Umbilical cord (tissue), 1 donor: ENCODE measurements at regions not wholly inside any gene's neighbourhood (a gene's known extent, or its start where the extent isn't known, plus 50 kb on each side); places are given as distances from the start of the nearest gene placed in this dataset.
A peak's percentile ranks its signal among the peaks of the same experiment; 100 is the strongest.
"Not testable (repeated sequence)": the region's sequence is repeated elsewhere in the genome, so short reads cannot be mapped to it uniquely, and the experiment has no call there.

Experiments
- DNase-seq: peaks from one replicate; pipeline ENCODE4 v3.0.0-alpha.2; 2015; ENCODE audit warnings: low spot score

DNA sequence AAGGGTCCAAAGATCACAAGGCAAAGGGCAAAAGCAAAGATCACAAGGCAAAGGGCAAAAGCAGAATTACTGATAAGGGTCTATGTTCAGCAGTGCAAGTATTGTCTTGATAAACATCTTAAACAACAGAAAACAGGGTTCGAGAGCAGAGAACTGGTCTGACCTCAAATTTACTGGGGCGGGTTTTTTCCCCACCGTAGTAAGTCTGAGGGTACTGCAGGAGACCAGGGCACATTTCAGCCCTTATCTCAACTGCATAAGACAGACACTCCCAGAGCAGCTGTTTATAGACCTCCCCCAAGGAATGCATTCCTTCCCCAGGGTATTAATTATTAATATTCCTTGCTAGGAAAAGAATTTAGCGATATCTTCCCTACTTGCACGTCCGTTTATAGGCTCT, 61.3 kb downstream of the ZNF860 start:
- not testable (repeated sequence) for DNase-seq

DNA sequence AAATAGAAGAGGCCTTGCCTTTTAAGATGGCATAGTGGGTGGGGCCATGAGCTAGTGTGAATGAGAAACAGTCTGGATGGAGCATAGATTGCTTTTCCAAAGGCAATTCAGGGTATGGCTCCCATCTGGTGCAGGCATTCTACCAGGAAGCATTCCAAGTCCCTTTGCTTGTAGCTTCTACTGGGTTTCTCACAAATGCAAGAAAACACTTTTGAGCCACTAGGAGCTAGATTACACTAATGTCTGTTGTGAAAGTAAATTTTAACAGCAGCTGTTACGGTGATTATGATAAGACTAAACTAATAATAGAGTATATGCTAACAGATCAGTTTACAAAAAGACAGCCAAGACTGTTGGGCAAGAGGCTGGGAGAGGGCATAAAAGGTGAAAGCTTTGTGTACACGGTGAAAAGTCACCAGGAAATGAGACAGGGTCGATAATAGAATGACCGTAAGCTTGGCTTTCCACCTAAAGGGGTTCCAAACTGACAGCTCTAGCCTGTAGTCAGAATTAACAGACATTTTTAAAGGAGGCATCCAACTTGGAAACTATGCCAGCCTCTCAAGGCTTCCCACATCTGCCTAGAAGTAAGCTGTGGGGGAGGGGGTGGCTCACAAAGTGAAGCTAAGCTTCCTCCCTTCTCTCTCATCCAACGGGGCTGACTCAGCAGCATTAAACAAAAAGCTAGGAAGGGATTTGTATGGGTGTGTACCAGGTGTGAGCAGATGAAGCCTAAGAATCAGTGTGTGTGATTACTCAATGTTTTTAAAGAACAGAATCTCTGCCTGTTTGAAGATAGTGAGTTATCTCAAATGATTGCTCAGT, 61.1 kb upstream of the GPD1L start:
- DNase-seq: peak; percentile 92

DNA sequence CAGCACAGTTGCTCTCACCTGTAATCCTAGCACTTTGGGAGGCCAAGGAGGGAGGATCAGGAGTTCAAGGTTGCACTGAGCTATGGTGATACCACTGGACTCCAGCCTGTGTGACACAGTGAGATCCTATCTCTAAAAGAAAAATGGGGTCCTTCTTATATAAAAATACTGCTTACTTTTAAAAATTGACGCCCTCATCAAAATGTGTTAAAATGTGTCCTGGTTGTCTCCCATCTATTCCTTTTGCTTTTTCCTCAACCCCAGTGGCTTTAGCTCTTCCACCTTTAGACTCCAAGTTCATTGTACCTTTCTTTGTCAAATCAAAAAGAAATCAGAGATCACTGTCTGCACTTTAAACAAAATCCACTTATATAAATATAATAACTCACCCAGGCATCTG, 60.3 kb upstream of the GPD1L start:
- no peak for DNase-seq

DNA sequence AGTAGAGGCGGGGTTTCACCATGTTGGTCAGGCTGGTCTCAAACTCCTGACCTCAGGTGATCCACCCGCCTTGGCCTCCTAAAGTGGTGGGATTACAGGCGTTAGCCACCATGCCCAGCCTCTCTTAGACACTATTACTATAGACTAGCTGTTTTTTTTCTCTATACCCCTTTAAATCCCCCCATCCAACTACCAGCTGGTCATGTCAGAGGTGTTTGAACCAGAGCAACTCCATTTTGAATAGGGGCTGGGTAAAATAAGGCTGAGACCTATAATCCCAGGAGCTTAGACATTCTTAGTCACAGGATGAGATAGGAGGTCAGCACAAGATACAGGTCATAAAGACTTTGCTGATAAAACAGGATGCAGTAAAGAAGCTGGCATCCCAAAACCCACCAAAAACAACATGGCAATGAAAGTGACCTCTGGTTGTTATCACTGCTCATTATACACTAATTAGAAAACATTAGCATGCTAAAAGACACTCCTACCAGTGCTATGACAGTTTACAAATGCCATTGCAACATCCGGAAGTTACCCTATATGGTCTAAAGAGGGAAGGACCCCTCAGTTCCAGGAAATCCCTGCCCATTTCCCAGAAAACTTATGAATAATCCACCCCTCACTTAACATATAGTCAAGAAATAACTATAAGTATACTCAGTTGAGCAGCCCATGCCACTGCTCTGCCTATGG, 57.8 kb upstream of the GPD1L start:
- peak; percentile 25 for DNase-seq

DNA sequence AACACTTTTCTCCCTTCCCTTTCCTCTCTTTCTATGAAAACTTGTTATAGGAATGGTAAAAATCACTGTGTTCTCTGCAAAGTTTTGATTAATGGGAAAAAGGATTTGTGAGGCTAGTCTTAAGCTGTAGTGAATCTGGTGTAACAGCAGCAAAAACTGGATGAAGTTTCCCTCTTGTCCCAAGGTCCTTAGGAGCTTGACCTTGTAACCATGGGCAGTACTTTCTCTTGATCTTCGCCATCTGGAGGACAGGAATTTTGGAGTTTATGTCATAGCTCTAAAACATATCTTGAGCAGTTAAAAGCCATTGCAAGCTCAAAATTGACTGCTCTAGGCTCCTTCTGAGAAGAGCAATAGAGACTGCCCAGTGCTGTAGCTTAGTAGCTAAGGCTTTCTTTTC, 56.5 kb upstream of the GPD1L start:
- DNase-seq: peak; percentile 88

DNA sequence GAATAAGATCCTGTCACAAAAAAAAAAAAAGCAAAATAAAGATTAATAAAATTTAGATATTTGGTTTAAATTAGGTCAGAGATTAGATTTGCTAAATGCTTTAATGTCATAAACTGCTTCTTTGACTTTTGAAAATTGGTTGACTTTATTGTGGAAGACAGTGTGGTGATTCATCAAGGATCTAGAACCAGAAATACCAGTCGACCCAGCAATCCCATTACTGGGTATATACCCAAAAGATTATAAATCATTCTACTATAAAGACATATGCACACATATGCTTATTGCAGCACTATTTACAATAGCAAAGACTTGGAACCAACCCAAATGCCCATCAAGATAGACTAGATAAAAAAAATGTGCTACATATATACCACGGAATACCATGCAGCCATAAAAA, 54.2 kb upstream of the GPD1L start:
- not testable (repeated sequence) for DNase-seq

DNA sequence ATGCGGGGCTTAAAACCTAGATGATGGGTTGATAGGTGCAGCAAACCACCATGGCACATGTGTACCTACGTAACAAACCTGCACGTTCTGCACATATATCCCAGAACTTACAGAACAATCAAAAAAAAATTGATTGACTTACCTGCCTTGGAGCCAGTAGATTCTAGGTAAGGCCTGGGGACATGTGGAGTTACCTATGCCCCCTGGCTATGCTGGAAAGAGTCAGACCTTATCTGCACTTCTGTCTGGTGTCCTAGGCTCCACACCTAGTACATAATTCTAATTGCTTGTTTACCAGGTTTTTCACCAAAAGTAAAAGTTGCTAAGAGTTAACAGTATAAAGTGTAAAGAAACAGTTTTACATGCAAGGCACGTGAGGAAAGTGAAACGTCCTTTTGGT, 53.6 kb upstream of the GPD1L start:
- not testable (repeated sequence) for DNase-seq

DNA sequence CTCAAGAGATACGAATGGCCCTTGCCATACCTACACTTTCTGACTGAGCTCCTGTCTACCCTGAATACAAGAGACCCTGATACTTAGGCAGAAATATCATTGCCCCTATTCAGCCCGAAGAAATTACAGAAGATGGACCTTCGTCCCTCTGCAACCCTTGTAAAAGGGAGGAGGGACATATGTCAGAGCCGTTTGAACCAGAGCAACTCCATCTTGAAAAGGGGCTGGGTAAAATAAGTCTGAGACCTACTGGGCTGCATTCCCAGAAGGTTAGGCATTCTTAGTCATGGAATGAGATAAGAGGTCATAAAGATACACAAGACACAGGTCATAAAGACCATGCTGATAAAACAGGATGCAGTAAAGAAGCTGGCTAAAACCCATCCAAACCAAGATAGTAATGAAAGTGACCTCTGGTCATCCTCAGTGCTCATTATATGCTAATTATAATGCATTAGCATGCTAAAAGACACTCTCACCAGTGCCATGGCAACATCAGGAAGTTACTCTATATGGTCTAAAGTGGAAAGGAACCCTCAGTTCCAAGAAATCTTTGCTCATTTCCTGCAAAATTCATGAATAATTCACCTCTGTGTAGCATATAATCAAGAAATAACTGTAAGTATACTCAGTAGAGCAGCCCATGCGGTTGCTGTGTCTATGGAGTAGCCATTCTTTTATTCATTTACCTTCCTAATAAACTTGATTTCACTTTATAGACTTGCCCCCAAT, 49.7 kb upstream of the GPD1L start:
- peak; percentile 73 for DNase-seq
